Esophagus squamous epithelium (tissue), 5 donors: ENCODE measurements at regions not wholly inside any gene's neighbourhood (a gene's known extent, or its start where the extent isn't known, plus 50 kb on each side); places are given as distances from the start of the nearest gene placed in this dataset.

Experiments
- DNase-seq: peaks from one replicate; lab custom pipeline; 2025; lab: John Stamatoyannopoulos, UW
- H3K27ac ChIP-seq, 4 donors: fragments of 200-600 bp; sonication (generic); one replicate each; pipeline ENCODE4 v1.5.1; 2016 to 2019; ENCODE audit warnings: mild to moderate bottlenecking in 1 of 4
- H3K27me3 ChIP-seq, 4 donors: fragments of 200-600 bp; sonication (generic); 1 replicate in 3 of 4; 2 replicates in 1 of 4; pipeline versions ENCODE4 v1.5.1 to v1.6.0; 2017 to 2021; ENCODE audit warnings: antibody characterized with exemption in 1 of 4
- H3K36me3 ChIP-seq, 3 donors: fragments of 200-600 bp; sonication (generic); one replicate each; pipeline ENCODE4 v1.5.1; 2016 to 2019
- H3K4me1 ChIP-seq, 3 donors: fragments of 200-600 bp; sonication (generic); one replicate each; pipeline ENCODE4 v1.5.1; 2017 to 2019
- H3K4me3 ChIP-seq, 4 donors: fragments of 200-600 bp; sonication (generic); 1 replicate in 3 of 4; 2 replicates in 1 of 4; pipeline ENCODE4 v1.5.1; 2016 to 2019; ENCODE audit warnings: mild to moderate bottlenecking in 2 of 4, moderate library complexity in 1 of 4
- H3K9me3 ChIP-seq, 3 donors: fragments of 200-600 bp; sonication (generic); one replicate each; pipeline ENCODE4 v1.5.1; 2016 to 2019
- CTCF ChIP-seq, 6 experiments: fragments of 450-650 bp in 4 of 6; fragments of 200-600 bp in 2 of 6; sonication (generic) in 2 of 6; IDR thresholded peaks; one replicate each; pipeline ENCODE4 v1.5.1; 2016 to 2019; ENCODE audit warnings: antibody characterized with exemption in 6 of 6, mild to moderate bottlenecking in 4 of 6, moderate library complexity in 4 of 6
- POLR2A ChIP-seq, 4 donors: fragments of 450-650 bp; IDR thresholded peaks; one replicate each; pipeline ENCODE4 v1.6.1; 2017; ENCODE audit warnings: antibody characterized with exemption in 4 of 4, mild to moderate bottlenecking in 4 of 4, moderate library complexity in 3 of 4
- WGBS, 2 donors: methylation state at CpG; one replicate each; pipeline ENCODE4 v1.1.5; 2018; 5-methylcytosine and 5-hydroxymethylcytosine counted together
- intact Hi-C: fragments of 100-400 bp; cut with DNase I; formaldehyde crosslinking; loops from one replicate; pipeline ENCODE4 v1.15.0; 2022
- donor health status: DM: yes; HTN: yes; CAD: no.

- no peak overlapping the region for H3K4me3 ChIP-seq
- H3K27me3 ChIP-seq, result no peaks in the 10 kb centered on the region
- no peak for DNase-seq
- no peaks in the 10 kb centered on the region for H3K4me1 ChIP-seq
- TF ChIP-seq CTCF (IDR thresholded peaks at IDR 0.05), result no peak
- no peak for TF ChIP-seq POLR2A (IDR thresholded peaks at IDR 0.05)
- WGBS, 2 donors, result 78 to 88% methylated on average over 6 to 8 of the region's 8 CpGs
- H3K36me3 ChIP-seq, result no peaks in the 10 kb centered on the region
- H3K9me3 ChIP-seq, result no peaks in the 10 kb centered on the region
- intact Hi-C loops, result no loop called here
- no peak overlapping the region for H3K27ac ChIP-seq
These were observed 402.0 kb upstream of the IRX4 start for GRCh38 chr5:2284678-2285077.

- TF ChIP-seq CTCF (IDR thresholded peaks at IDR 0.05) (no peak), POLR2A (IDR thresholded peaks at IDR 0.05) (no peak)
- intact Hi-C loops, result no loop called here
- Histone ChIP-seq H3K27me3 (peaks cover 0 to 5% (median 0%) of the 10 kb centered on the region in 4 donors), H3K4me1 (no peaks in the 10 kb centered on the region), H3K36me3 (no peaks in the 10 kb centered on the region), H3K9me3 (no peaks in the 10 kb centered on the region), H3K27ac (no peak overlapping the region), H3K4me3 (no peak overlapping the region)
- no peak for DNase-seq
- 80 to 87% methylated on average over 2 to 8 of the region's 10 CpGs for WGBS, 2 donors
These were observed 400.8 kb upstream of the IRX4 start for GRCh38 chr5:2283481-2284045.

- H3K4me3 ChIP-seq, result no peak overlapping the region
- H3K4me1 ChIP-seq, result no peaks in the 10 kb centered on the region
- TF ChIP-seq CTCF (IDR thresholded peaks at IDR 0.05), result no peak
- no peak for TF ChIP-seq POLR2A (IDR thresholded peaks at IDR 0.05)
- no peak overlapping the region for H3K27ac ChIP-seq
- no peaks in the 10 kb centered on the region for H3K9me3 ChIP-seq
- no peak for DNase-seq
- peaks cover 0 to 11% (median 0%) of the 10 kb centered on the region in 4 donors for H3K27me3 ChIP-seq
- intact Hi-C loops, result no loop called here
- H3K36me3 ChIP-seq, result no peaks in the 10 kb centered on the region
- 59 to 69% methylated on average over 7 of the region's 7 CpGs for WGBS, 2 donors
These were observed 400.2 kb upstream of the IRX4 start for GRCh38 chr5:2282893-2283292.

- Histone ChIP-seq H3K36me3 (no peaks in the 10 kb centered on the region), H3K27ac (no peak overlapping the region), H3K4me3 (no peak overlapping the region), H3K4me1 (no peaks in the 10 kb centered on the region), H3K9me3 (no peaks in the 10 kb centered on the region), H3K27me3 (peaks cover 0 to 17% (median 0%) of the 10 kb centered on the region in 4 donors)
- WGBS, 2 donors, result 69 to 74% methylated on average over 2 to 5 of the region's 11 CpGs
- TF ChIP-seq POLR2A (IDR thresholded peaks at IDR 0.05) (no peak), CTCF (IDR thresholded peaks at IDR 0.05) (no peak)
- DNase-seq, result no peak
- intact Hi-C loops, result no loop called here
These were observed 399.4 kb upstream of the IRX4 start for GRCh38 chr5:2282034-2282690.

GRCh38 chr5:2281446-2281845, 398.7 kb upstream of the IRX4 start:
- DNase-seq, result no peak
- H3K4me1 ChIP-seq, result no peaks in the 10 kb centered on the region
- intact Hi-C loops, result no loop called here
- TF ChIP-seq POLR2A (IDR thresholded peaks at IDR 0.05) (no peak), CTCF (IDR thresholded peaks at IDR 0.05) (no peak)
- no peaks in the 10 kb centered on the region for H3K9me3 ChIP-seq
- H3K27me3 ChIP-seq, result peaks cover 0 to 20% (median 0%) of the 10 kb centered on the region in 4 donors
- no peak overlapping the region for H3K27ac ChIP-seq
- H3K36me3 ChIP-seq, result no peaks in the 10 kb centered on the region
- no peak overlapping the region for H3K4me3 ChIP-seq
- whole genome bisulfite sequencing, 2 donors, result 72 to 89% methylated on average over 3 of the region's 3 CpGs
